ENCODE measurements at regions not wholly inside any gene's neighbourhood (a gene's known extent, or its start where the extent isn't known, plus 50 kb on each side); places are given as distances from the start of the nearest gene placed in this dataset.

DNA sequence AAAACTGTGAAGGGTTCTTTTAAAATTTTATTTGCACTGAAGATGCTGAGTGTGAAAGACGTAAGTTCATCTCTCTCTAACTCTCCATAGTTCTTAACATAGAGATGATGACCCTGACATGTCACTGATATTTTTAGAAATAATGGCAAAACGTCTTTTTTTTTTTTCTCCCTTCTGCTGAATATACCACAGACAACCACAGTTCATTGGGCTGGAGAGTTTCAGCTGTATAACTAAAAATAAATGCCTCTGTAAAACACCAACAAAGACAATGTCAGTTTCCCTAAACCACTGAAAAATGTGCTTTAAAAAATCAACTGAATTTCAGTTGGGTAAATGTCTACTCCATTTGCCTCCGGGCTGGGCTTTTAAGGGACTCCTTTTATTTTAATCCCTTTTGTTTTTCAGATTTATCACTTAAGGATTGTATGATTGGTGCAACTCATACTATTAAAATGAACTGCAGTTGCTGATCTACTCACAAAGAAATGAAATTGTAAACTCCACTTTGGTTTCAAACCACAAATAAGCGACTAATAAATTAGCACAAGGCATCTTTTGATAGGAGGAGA, 830.9 kb upstream of the WWC1 start:
- H3K36me3 ChIP-seq (ENCODE audit: control insufficient read depth, low read depth, low read length) = no peaks in the 10 kb centered on the region
- no peak overlapping the region for H3K9ac ChIP-seq (ENCODE audit: low read length)
- no peak overlapping the region for H3K27ac ChIP-seq (ENCODE audit: low read length)
- no peaks in the 10 kb centered on the region for H3K9me3 ChIP-seq (ENCODE audit: control insufficient read depth, low read depth, low read length)
- no peaks in the 10 kb centered on the region for H3K27me3 ChIP-seq (ENCODE audit: control insufficient read depth, insufficient read depth, low read length)
- H3K4me3 ChIP-seq (ENCODE audit: low read length) = no peak overlapping the region
- H3K4me1 ChIP-seq (ENCODE audit: control insufficient read depth, low read depth, low read length) = no peaks in the 10 kb centered on the region

DNA sequence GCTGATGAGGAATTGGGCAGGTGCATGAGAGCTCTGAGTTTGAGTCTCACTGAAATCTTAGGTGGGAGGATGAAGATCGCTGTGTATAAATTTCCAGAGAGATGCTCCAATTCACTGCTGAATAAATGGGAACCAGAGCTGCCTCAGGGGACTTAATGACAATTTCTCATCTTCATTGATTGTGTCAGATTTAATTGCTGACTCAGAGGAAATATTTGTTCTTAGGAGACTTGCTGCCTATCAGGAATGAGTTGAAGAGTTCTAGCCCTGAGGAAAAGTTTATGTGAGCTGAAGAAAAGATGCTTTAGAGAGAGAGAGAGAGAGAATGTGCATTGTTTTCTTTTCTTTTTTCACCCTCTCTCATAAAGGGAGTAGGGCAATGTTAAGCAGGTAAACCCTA, 827.5 kb upstream of the WWC1 start:
- no peaks in the 10 kb centered on the region for H3K9me3 ChIP-seq (ENCODE audit: control insufficient read depth, low read depth, low read length)
- no peaks in the 10 kb centered on the region for H3K4me1 ChIP-seq (ENCODE audit: control insufficient read depth, low read depth, low read length)
- no peaks in the 10 kb centered on the region for H3K36me3 ChIP-seq (ENCODE audit: control insufficient read depth, low read depth, low read length)
- H3K4me3 ChIP-seq (ENCODE audit: low read length) = no peak overlapping the region
- no peak overlapping the region for H3K27ac ChIP-seq (ENCODE audit: low read length)
- no peak overlapping the region for H3K9ac ChIP-seq (ENCODE audit: low read length)
- no peaks in the 10 kb centered on the region for H3K27me3 ChIP-seq (ENCODE audit: control insufficient read depth, insufficient read depth, low read length)

DNA sequence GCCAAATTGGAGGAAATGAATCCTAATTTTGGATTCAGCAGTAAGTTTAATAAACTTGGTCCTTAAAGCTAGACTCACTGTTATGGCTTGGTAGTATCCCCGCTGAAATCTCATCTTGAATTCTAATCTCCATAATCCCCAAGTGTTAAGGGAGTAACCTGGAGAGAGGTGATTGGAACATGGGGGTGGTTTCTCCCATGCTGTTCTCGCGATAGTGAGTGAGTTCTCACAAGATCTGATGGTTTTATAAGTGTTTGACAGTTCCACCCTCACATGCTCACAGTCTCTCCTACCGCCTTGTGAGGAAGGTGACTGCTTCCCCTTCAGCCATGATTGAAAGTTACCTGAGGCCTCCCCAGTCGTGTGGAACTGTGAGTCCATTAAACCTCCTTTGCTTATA, 824.5 kb upstream of the WWC1 start:
- H3K27ac ChIP-seq (ENCODE audit: low read length) = no peak overlapping the region
- H3K4me3 ChIP-seq (ENCODE audit: low read length) = no peak overlapping the region

DNA sequence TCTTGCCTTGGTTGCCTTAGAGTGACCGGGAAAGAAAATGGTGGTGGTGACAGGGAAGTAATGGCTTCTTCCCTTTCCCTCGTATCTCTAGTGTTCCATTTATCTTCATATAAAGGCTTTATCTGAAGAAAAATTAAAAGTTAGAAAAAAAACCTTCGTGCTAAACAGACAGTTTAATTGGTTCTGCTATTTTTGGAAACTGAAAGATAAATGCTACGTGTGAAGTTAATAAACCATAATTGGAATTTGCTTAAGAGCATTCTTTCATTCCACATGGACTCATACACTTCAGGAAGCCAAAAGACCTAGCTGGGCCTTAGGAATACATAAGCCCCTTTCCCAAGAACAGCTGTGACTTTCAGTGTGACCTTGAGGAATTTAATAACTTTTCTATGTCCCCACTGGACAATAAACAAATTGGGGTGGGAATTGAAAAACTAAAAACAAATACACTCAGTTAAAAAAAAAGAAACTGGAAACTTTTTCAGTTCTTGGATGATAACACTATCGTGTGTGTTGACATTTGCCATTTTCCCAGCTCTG, 818.8 kb upstream of the WWC1 start:
- H3K36me3 ChIP-seq (ENCODE audit: control insufficient read depth, low read depth, low read length) = no peaks in the 10 kb centered on the region
- H3K4me3 ChIP-seq (ENCODE audit: low read length) = no peak overlapping the region
- no peaks in the 10 kb centered on the region for H3K9me3 ChIP-seq (ENCODE audit: control insufficient read depth, low read depth, low read length)
- no peak overlapping the region for H3K9ac ChIP-seq (ENCODE audit: low read length)
- H3K27me3 ChIP-seq (ENCODE audit: control insufficient read depth, insufficient read depth, low read length) = no peaks in the 10 kb centered on the region
- H3K27ac ChIP-seq (ENCODE audit: low read length) = no peak overlapping the region
- H3K4me1 ChIP-seq (ENCODE audit: control insufficient read depth, low read depth, low read length) = no peaks in the 10 kb centered on the region

More for the DNA sequence above, 824.5 kb upstream of the WWC1 start:
- Histone ChIP-seq H3K36me3 (ENCODE audit: control insufficient read depth, low read depth, low read length) (no peaks in the 10 kb centered on the region), H3K4me1 (ENCODE audit: control insufficient read depth, low read depth, low read length) (no peaks in the 10 kb centered on the region), H3K9ac (ENCODE audit: low read length) (no peak overlapping the region), H3K9me3 (ENCODE audit: control insufficient read depth, low read depth, low read length) (no peaks in the 10 kb centered on the region), H3K27me3 (ENCODE audit: control insufficient read depth, insufficient read depth, low read length) (no peaks in the 10 kb centered on the region)

DNA sequence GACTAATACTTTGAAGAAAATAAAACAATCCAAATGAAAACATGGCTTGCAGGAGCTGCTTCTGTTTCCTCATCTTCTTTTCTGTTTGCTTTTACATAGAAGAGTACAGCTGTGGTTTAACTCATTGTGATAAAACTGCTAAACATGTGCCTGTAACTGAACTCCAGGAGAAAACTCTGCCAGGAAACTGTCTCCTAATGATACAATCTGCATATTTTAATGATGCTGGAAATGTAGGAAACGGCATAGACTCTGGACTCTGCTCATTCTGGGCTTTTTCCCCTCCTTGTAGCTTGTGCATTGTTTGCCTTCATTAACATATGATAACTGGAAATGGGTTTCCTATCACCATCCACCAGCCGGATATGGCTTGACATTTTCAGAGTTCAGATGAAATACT, 813.3 kb upstream of the WWC1 start:
- Histone ChIP-seq H3K9me3 (ENCODE audit: control insufficient read depth, low read depth, low read length) (no peaks in the 10 kb centered on the region), H3K4me1 (ENCODE audit: control insufficient read depth, low read depth, low read length) (no peaks in the 10 kb centered on the region), H3K4me3 (ENCODE audit: low read length) (no peak overlapping the region), H3K9ac (ENCODE audit: low read length) (no peak overlapping the region), H3K27me3 (ENCODE audit: control insufficient read depth, insufficient read depth, low read length) (no peaks in the 10 kb centered on the region), H3K36me3 (ENCODE audit: control insufficient read depth, low read depth, low read length) (no peaks in the 10 kb centered on the region), H3K27ac (ENCODE audit: low read length) (no peak overlapping the region)

DNA sequence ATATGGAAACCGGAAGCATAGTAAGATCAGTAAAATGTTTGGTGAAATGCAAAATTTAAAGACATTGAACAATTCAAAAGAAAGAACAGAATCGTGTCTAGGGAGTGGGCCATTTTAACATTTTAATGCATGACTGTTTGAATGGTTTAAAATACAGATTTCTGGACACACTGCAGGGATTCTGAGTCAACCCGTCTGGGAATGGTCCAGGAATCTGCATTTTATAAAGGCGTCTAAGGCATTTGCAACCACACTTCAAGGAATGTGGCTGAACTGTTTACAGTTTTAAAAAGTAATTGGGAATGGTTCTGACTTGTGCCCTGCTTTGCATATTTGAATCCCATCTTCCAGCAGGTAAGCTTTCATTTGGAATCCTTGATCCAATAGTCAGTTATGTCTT, 811.7 kb upstream of the WWC1 start:
- Histone ChIP-seq H3K36me3 (ENCODE audit: control insufficient read depth, low read depth, low read length) (no peaks in the 10 kb centered on the region), H3K27ac (ENCODE audit: low read length) (no peak overlapping the region), H3K27me3 (ENCODE audit: control insufficient read depth, insufficient read depth, low read length) (no peaks in the 10 kb centered on the region), H3K4me3 (ENCODE audit: low read length) (no peak overlapping the region), H3K9me3 (ENCODE audit: control insufficient read depth, low read depth, low read length) (no peaks in the 10 kb centered on the region), H3K9ac (ENCODE audit: low read length) (no peak overlapping the region), H3K4me1 (ENCODE audit: control insufficient read depth, low read depth, low read length) (no peaks in the 10 kb centered on the region)

DNA sequence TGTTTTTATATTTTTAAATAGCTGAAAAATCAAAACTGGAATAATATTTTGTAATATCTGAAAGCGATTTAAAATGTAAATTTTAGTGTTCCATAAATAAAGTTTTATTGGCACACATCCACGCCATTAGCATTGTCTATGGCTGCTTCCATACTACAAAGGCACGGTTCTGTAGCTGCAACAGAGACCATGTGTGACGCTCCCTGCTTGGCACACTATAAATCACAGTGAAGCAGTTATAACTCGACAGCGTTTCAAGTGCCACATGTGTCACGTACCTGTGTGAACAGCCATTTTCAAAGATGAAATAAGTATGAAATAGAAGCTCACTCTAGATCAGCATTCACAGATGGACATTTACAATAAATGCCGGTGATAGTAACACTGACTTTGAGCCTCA, 810.1 kb upstream of the WWC1 start:
- Histone ChIP-seq H3K9me3 (ENCODE audit: control insufficient read depth, low read depth, low read length) (no peaks in the 10 kb centered on the region), H3K36me3 (ENCODE audit: control insufficient read depth, low read depth, low read length) (no peaks in the 10 kb centered on the region), H3K27me3 (ENCODE audit: control insufficient read depth, insufficient read depth, low read length) (no peaks in the 10 kb centered on the region), H3K4me1 (ENCODE audit: control insufficient read depth, low read depth, low read length) (no peaks in the 10 kb centered on the region), H3K9ac (ENCODE audit: low read length) (no peak overlapping the region), H3K27ac (ENCODE audit: low read length) (no peak overlapping the region), H3K4me3 (ENCODE audit: low read length) (no peak overlapping the region)

DNA sequence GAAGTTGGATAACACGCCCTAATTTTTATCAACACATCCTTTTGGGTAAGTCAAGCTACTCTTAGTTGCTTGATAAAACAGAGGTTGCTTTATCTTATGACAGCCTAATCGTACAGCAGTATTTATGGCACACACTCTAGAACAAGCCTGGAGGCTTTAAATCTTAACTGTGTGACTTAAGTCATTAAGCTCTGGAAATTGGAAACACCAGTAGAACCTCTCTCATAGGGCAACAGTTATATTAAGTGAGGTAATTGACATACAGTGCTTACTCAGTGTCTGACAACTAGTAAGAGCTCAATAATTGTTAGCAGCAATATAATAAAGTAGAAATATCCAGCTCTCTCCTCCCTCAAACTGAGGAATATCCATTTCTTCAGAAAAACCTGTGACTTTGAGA, 808.9 kb upstream of the WWC1 start:
- Histone ChIP-seq H3K36me3 (ENCODE audit: control insufficient read depth, low read depth, low read length) (no peaks in the 10 kb centered on the region), H3K9me3 (ENCODE audit: control insufficient read depth, low read depth, low read length) (no peaks in the 10 kb centered on the region), H3K4me3 (ENCODE audit: low read length) (no peak overlapping the region), H3K4me1 (ENCODE audit: control insufficient read depth, low read depth, low read length) (no peaks in the 10 kb centered on the region), H3K9ac (ENCODE audit: low read length) (no peak overlapping the region), H3K27me3 (ENCODE audit: control insufficient read depth, insufficient read depth, low read length) (no peaks in the 10 kb centered on the region), H3K27ac (ENCODE audit: low read length) (no peak overlapping the region)

DNA sequence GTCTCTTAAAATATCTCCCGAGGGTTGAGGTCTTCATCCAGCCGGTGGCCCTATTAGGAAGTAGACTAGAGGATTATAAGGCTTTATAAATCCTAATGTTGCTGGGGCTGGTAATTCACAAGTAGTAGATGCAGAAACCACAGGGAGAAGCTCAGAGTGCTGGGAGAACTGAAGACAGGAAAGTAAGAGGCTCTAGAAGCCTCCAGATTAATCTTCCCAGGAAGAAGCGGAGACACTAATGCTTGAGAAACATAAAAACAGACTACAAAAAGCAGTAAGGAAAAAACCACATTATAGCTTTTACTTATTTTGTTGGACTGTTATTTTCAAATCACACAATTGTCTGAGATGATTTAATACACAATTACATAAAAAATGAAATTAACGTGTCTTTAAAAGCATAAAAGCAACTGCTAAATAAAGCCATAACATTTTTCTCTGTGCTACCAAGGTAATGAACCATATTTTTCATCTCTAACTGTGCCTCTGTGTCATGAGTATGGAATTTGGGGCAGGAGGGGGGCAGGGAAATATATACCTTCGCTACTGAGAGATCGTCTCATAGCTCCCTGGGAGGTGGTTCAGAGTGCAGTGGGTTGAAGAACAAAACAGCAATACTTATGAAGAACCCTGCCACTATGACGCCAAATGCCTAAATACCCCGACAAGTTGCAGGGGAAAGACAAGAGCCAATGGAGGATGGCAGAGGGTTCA, 806.2 kb upstream of the WWC1 start:
- no peaks in the 10 kb centered on the region for H3K36me3 ChIP-seq (ENCODE audit: control insufficient read depth, low read depth, low read length)
- H3K4me1 ChIP-seq (ENCODE audit: control insufficient read depth, low read depth, low read length) = no peaks in the 10 kb centered on the region
- H3K9ac ChIP-seq (ENCODE audit: low read length) = no peak overlapping the region
- no peaks in the 10 kb centered on the region for H3K27me3 ChIP-seq (ENCODE audit: control insufficient read depth, insufficient read depth, low read length)
- H3K4me3 ChIP-seq (ENCODE audit: low read length) = no peak overlapping the region
- no peak overlapping the region for H3K27ac ChIP-seq (ENCODE audit: low read length)
- no peaks in the 10 kb centered on the region for H3K9me3 ChIP-seq (ENCODE audit: control insufficient read depth, low read depth, low read length)

DNA sequence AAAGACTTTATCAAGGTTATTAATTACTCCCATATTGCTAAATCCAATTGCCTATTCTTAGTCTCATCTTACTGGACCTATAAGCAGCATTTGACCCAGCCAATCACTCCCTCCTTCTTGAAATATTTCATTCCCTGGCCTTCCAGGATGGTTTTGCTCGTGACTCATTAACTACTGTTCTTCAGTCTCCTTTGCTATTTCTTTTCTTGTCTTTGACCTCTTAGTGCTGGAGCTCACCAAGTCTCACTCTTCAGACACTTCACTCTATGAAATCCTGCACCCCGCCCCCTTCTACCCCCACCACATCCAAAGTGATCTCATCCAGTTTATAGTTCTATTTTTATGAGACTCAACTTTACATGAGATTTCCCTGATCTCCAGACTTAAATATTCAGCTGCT, 803.1 kb upstream of the WWC1 start:
- Histone ChIP-seq H3K4me1 (ENCODE audit: control insufficient read depth, low read depth, low read length) (no peaks in the 10 kb centered on the region), H3K27ac (ENCODE audit: low read length) (no peak overlapping the region), H3K9me3 (ENCODE audit: control insufficient read depth, low read depth, low read length) (no peaks in the 10 kb centered on the region), H3K4me3 (ENCODE audit: low read length) (no peak overlapping the region), H3K36me3 (ENCODE audit: control insufficient read depth, low read depth, low read length) (no peaks in the 10 kb centered on the region), H3K9ac (ENCODE audit: low read length) (no peak overlapping the region), H3K27me3 (ENCODE audit: control insufficient read depth, insufficient read depth, low read length) (no peaks in the 10 kb centered on the region)

DNA sequence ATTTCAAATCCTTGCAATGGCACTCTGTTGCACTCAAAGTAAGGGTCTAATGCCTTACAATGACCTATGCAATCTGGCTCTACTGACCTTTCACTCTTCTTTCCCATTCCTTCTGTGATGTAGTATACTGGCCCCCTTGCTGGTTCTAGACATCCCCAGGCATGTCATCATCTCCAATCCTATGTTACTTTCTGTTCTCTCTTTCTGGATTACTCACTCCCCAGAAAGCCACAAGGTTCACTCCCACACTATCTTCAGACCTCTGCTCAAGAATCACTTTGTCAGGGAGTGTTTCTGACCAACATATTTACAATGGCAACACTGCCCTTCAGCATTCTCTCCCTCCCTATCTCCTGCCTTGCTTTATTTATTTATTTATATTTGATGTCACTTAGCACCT, 802.2 kb upstream of the WWC1 start:
- Histone ChIP-seq H3K36me3 (ENCODE audit: control insufficient read depth, low read depth, low read length) (no peaks in the 10 kb centered on the region), H3K9ac (ENCODE audit: low read length) (no peak overlapping the region), H3K27ac (ENCODE audit: low read length) (no peak overlapping the region), H3K4me3 (ENCODE audit: low read length) (no peak overlapping the region), H3K27me3 (ENCODE audit: control insufficient read depth, insufficient read depth, low read length) (no peaks in the 10 kb centered on the region), H3K9me3 (ENCODE audit: control insufficient read depth, low read depth, low read length) (no peaks in the 10 kb centered on the region), H3K4me1 (ENCODE audit: control insufficient read depth, low read depth, low read length) (no peaks in the 10 kb centered on the region)
